Ectodermal cell (in vitro differentiated cells): ENCODE measurements at regions not wholly inside any gene's neighbourhood (a gene's known extent, or its start where the extent isn't known, plus 50 kb on each side); places are given as distances from the start of the nearest gene placed in this dataset.
A peak's percentile ranks its signal among the peaks of the same experiment; 100 is the strongest.

Experiments used
- H3K27ac ChIP-seq: 2 replicates; pipeline ENCODE4 v1.7.0; 2013; ENCODE audit warnings: mild to moderate bottlenecking, low read depth, low read length; ENCODE audit not compliant: insufficient read depth, poor library complexity, severe bottlenecking
- H3K27me3 ChIP-seq: 2 replicates; pipeline ENCODE4 v1.7.0; 2013; ENCODE audit warnings: mild to moderate bottlenecking, low read length; ENCODE audit not compliant: insufficient read depth, control insufficient read depth, poor library complexity, severe bottlenecking
- H3K36me3 ChIP-seq: one replicate; pipeline ENCODE4 v1.7.0; 2013; ENCODE audit warnings: low read length; ENCODE audit not compliant: control insufficient read depth, insufficient read depth
- H3K4me1 ChIP-seq: one replicate; pipeline ENCODE4 v1.7.0; 2013; ENCODE audit warnings: low read length; ENCODE audit not compliant: control insufficient read depth, insufficient read depth
- H3K4me3 ChIP-seq: 2 replicates; pipeline ENCODE4 v1.7.0; 2013; ENCODE audit warnings: low read depth, low read length, control low read depth; ENCODE audit not compliant: insufficient read depth
- H3K9me3 ChIP-seq: 2 replicates; pipeline ENCODE4 v1.7.0; 2013; ENCODE audit warnings: mild to moderate bottlenecking, low read length, moderate library complexity; ENCODE audit not compliant: control insufficient read depth
- WGBS, 2 experiments: methylation state at CpG; one replicate each; pipeline ENCODE4 v1.1.7; 2013; ENCODE audit warnings: missing lambda C conversion rate in 2 of 2; 5-methylcytosine and 5-hydroxymethylcytosine counted together

DNA sequence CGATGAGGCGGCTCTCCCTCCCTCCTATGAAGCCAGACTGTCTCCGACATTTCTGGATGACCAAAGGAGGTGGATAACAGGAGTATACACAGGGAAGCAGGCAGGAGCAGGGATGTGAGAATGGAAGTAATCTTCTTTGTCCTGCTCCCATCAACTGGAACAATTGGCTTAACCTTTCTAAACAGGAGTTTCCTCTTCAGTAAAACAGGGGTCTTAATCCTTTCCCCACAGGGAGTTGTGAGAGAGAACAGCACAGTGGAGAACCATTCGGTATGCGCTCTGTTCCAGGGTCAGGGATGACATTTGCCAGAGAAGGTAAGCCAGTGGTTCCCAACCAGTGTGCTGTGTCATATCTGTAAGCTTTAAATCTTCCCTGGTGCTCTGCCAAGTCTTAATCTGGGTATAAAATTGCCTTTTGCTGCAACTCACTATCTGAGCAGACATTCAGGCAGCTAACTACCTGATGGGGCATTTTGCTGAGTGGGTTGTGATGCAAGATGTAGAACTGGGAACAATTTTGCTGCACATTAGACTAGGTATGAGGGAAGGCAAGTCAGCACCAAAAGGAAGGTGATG, 294.8 kb upstream of the KIF2A start:
- Histone ChIP-seq H3K27ac (no peak overlapping the region), H3K4me3 (no peak overlapping the region), H3K27me3 (no peaks in the 10 kb centered on the region), H3K4me1 (peaks cover 13% of the 10 kb centered on the region), H3K9me3 (no peaks in the 10 kb centered on the region), H3K36me3 (no peaks in the 10 kb centered on the region)
- 40 to 55% methylated on average over 5 of the region's 5 CpGs for WGBS, 2 experiments

DNA sequence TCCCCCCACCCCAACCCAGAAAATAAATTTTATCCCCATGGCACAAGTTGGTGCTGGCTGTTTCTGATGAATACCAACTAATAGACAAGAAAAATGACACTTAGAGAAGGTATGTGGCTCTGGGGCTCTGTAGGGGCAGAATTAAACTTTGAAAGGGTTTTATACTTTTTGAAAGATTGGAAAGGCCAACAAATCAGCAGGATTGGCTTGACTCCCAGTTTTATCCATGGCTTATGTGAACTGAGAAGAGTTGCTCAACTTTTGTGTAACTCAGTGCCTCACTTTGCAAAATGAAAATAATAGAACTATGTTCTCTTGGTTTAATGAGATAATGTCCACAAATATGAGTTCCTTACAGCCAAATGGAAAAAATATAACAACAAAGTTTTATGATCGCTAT, 288.9 kb upstream of the KIF2A start:
- no peak overlapping the region for H3K27ac ChIP-seq
- no CpG with 5 or more reads among the region's 1 CpG for WGBS, 2 experiments
- no peaks in the 10 kb centered on the region for H3K9me3 ChIP-seq
- H3K4me3 ChIP-seq, result no peak overlapping the region
- no peaks in the 10 kb centered on the region for H3K4me1 ChIP-seq
- H3K36me3 ChIP-seq, result no peaks in the 10 kb centered on the region
- no peaks in the 10 kb centered on the region for H3K27me3 ChIP-seq

DNA sequence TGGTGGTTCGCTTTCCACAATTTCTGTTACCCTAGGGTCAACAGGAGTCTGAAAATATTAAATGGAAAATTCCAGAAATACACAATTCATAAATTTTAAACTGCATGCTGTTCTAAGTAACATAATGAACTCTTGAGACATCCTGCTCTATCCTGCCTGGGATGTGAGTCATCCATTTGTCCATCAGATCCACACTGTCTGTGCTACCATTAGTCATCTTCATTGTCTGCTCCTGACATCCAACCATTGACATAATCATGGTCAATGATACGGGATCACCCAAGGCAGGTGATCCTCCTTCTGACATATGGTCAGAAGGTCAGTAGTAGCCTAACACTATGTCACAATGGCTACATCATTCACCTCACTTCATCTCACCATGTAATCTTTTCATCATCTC, 276.7 kb upstream of the KIF2A start:
- H3K9me3 ChIP-seq, result no peaks in the 10 kb centered on the region
- no peaks in the 10 kb centered on the region for H3K4me1 ChIP-seq
- no peaks in the 10 kb centered on the region for H3K36me3 ChIP-seq
- H3K4me3 ChIP-seq, result no peak overlapping the region
- WGBS, 2 experiments, result 83 to 84% methylated on average over 1 to 2 of the region's 2 CpGs
- no peaks in the 10 kb centered on the region for H3K27me3 ChIP-seq
- no peak overlapping the region for H3K27ac ChIP-seq

DNA sequence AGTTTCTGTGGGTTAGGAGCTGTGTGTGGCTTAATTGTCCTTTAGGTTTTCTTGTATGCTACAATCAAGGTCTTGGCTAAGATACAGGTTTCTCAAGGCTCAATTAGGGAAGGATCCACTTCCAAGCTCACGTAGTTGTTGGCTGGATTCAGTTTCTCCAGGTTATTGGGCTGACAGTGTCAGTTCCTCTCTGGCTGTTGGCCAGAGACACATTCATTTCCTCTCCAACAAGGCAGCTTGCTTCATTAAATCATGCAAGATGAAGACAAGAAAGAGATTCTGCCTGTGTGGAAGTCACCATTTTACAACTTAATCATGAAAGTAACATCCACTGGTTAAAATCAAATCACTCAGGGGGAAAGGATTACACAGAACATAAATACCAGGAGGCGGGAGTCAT, 275.7 kb upstream of the KIF2A start:
- Histone ChIP-seq H3K27me3 (no peaks in the 10 kb centered on the region), H3K4me3 (no peak overlapping the region), H3K4me1 (no peaks in the 10 kb centered on the region), H3K9me3 (no peaks in the 10 kb centered on the region), H3K36me3 (no peaks in the 10 kb centered on the region), H3K27ac (no peak overlapping the region)
- WGBS, 2 experiments, result 95 to 96% methylated on average over 2 of the region's 2 CpGs

DNA sequence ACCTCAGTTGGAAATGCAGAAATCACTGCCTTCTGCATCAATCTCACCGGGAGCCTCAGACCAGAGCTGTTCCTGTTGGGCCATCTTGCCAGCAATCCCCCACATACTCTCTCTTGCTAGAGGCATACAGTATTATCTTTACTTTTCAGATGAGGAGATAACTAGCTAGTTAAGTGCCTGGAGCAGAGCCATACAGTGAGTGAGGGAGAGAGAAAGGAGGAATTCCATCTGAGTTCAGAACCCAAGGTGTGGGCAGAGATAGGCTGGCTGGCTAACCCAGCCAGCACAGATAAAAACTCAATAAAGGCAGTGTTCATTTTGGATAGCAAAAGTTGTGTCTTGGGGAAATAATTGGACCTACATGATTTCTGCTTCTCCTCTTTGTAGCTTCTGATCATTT, 268.0 kb upstream of the KIF2A start:
- no peak overlapping the region for H3K27ac ChIP-seq
- H3K4me3 ChIP-seq, result no peak overlapping the region
- peaks cover 11% of the 10 kb centered on the region for H3K27me3 ChIP-seq
- 91 to 97% methylated on average over 1 of the region's 1 CpG for WGBS, 2 experiments
- H3K9me3 ChIP-seq, result no peaks in the 10 kb centered on the region
- H3K36me3 ChIP-seq, result no peaks in the 10 kb centered on the region
- H3K4me1 ChIP-seq, result peaks cover 9% of the 10 kb centered on the region

DNA sequence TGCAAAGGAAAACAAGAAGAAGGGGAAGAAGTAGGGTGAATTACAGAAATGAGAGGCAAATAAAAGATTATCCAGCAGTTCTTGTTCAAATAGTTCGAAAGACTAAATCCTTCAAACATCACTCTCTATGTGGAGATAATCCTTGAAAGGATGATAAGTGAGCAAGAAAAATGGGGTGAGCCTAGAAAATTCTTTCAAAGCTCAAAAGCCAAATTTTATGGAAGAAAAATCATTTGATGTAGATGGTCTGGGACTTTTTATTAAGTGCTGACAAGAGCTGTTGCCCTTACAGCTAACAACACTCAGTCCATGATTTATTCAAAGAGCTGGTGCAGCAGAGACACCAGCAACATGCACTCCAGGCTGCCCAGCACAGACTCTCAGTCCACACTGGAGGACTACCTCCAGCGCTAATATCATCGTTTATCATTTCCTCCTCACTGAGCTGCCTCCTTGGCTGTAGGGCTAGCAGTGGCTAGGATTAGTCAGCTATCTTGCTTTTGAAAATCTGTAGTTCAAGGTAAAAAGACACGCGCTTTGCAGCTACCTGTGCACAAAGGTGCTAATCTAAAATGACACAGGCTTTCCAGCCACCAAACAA, 264.8 kb upstream of the KIF2A start:
- Histone ChIP-seq H3K4me1 (peaks cover 22% of the 10 kb centered on the region), H3K9me3 (peaks cover 2% of the 10 kb centered on the region), H3K27ac (no peak overlapping the region), H3K4me3 (no peak overlapping the region), H3K36me3 (no peaks in the 10 kb centered on the region), H3K27me3 (peaks cover 11% of the 10 kb centered on the region)
- 88 to 95% methylated on average over 4 to 5 of the region's 5 CpGs for WGBS, 2 experiments

DNA sequence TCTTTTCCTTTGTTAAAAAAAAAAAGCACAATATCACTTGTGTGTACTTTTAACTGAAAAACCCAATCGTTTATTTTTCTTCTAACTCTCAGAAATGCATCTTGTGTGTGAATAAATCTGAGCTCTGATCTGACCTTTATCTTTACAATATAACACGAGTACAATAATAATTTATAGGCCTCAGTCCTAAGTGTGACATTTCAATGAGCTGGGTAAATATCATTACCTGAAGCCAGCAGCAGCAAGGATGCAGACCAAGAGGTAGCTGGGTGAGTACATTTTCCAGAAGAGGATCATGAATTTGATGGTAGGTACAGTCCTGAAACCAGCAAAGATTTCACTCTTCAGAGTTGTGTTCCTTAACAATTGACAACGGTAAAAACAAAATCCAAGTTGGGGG, 264.0 kb upstream of the KIF2A start:
- WGBS, 2 experiments, result 90% methylated on average over 3 of the region's 3 CpGs

DNA sequence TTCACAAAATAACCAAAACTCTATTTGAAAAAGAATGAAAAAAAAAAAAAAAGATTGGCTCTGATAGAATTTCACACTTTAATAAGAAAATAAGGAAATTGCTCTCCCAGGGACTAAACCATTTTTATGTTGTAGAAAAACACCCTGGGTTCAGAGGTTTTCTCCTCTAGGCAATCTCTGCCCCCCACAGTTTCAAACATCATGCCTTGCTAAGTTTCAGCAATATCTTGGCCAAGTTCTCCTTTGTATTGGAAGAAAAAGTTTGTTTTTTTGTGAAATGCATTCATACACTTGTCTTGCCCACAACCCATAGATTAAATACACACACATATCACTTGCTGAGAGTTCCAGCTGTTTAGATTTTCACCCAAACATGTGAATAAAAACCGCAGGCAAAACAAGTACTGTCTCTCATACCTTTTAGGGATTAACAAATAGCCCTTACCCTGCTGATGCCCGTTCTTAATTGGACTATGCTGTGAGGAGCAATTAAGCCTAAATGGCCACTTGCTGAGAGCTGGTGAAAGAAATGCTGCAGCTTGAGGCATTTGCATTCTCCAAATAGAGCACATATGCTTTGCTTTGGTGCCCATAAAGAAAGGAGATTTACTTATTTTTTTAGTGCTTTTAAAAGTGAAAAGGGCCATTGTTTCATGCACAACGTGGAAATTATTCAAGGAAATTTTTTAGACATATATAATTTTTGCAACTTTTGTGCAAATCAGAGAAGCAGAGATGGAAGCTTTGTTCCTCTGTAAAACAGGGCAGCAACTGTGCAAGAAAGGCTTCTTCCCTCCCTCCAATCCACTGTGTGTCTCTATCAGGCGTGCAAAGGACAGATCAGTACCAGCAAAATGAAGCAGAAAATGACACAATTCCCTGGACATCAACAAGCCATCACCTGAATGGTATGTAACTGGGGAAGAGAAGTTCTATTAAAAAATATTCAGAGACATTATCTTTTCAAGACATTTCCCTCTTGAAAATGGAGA, 262.4 kb upstream of the KIF2A start:
- 1 to 6% methylated on average over 3 to 4 of the region's 4 CpGs for WGBS, 2 experiments
- Histone ChIP-seq H3K4me3 (no peak overlapping the region), H3K27ac (peak overlapping the region; percentile 78)

More for the DNA sequence above, 264.0 kb upstream of the KIF2A start:
- H3K4me3 ChIP-seq, result no peak overlapping the region
- H3K27ac ChIP-seq, result no peak overlapping the region
- peaks cover 11% of the 10 kb centered on the region for H3K27me3 ChIP-seq
- peaks cover 2% of the 10 kb centered on the region for H3K9me3 ChIP-seq
- peaks cover 22% of the 10 kb centered on the region for H3K4me1 ChIP-seq
- no peaks in the 10 kb centered on the region for H3K36me3 ChIP-seq

DNA sequence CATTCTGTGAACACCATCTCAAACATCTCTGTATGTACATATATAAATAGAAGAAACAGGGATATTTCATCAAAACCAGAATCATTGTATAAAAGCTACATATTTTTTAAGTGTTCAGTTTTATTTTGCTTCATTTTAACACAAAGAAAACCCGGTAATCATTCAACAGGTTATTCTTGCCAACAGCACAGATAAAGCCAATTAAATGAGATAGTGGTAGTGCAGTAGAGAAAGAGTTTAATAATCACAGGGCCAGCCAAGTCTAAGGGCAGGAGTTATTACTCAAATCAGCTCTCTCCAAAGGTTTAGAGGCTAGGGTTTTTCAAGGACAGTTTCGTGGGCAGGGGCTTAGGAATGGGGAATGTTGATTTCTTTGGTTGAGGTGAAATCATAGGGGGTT, 261.0 kb upstream of the KIF2A start:
- 78 to 93% methylated on average over 1 to 2 of the region's 2 CpGs for WGBS, 2 experiments
- Histone ChIP-seq H3K9me3 (peaks cover 2% of the 10 kb centered on the region), H3K36me3 (no peaks in the 10 kb centered on the region), H3K4me3 (no peak overlapping the region), H3K27me3 (peaks cover 11% of the 10 kb centered on the region), H3K27ac (no peak overlapping the region), H3K4me1 (peaks cover 22% of the 10 kb centered on the region)

More for the DNA sequence above, 262.4 kb upstream of the KIF2A start:
- peaks cover 11% of the 10 kb centered on the region for H3K27me3 ChIP-seq
- H3K9me3 ChIP-seq, result peaks cover 2% of the 10 kb centered on the region
- peaks cover 22% of the 10 kb centered on the region for H3K4me1 ChIP-seq
- no peaks in the 10 kb centered on the region for H3K36me3 ChIP-seq

DNA sequence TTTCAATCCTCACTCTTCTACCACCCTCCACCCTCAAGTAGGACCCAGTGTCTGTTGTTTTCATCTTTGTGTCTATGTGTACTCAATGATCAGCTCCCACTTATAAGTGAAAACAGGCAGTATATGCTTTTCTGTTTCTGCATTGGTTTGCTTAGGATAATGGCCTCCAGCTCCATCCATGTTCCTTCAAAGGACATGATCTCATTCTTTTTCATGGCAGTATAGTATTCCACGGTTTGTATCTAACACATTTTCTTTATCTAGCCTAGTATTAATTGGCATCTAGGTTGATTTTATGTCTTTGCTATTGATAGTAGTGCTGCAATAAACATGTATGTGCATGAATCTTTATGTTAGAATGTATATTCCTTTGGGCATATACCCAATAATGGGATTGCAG, 259.8 kb upstream of the KIF2A start:
- H3K27me3 ChIP-seq, result peaks cover 11% of the 10 kb centered on the region
- H3K36me3 ChIP-seq, result no peaks in the 10 kb centered on the region
- H3K9me3 ChIP-seq, result peaks cover 2% of the 10 kb centered on the region
- peaks cover 22% of the 10 kb centered on the region for H3K4me1 ChIP-seq
- WGBS, 2 experiments, result 86 to 92% methylated on average over 1 of the region's 1 CpG
- no peak overlapping the region for H3K27ac ChIP-seq
- H3K4me3 ChIP-seq, result no peak overlapping the region
